Breast epithelium (tissue), 3 donors: ENCODE measurements at regions not wholly inside any gene's neighbourhood (a gene's known extent, or its start where the extent isn't known, plus 50 kb on each side); places are given as distances from the start of the nearest gene placed in this dataset.

Source experiments
- POLR2A ChIP-seq: fragments of 450-650 bp; IDR thresholded peaks from one replicate; pipeline ENCODE4 v1.6.1; 2016; ENCODE audit warnings: antibody characterized with exemption, mild to moderate bottlenecking, moderate library complexity
- POLR2AphosphoS5 ChIP-seq, 3 donors: sonication (generic); formaldehyde crosslinking; IDR thresholded peaks; one replicate each; pipeline ENCODE4 v1.6.1; 2017; ENCODE audit warnings: antibody characterized with exemption in 3 of 3
- TF ChIP-seq, protein P1 (sequence below), 3 donors: fragments of 450-650 bp; IDR thresholded peaks; one replicate each; pipeline ENCODE4 v1.5.1; 2016 to 2017; ENCODE audit warnings: antibody characterized with exemption in 3 of 3, mild to moderate bottlenecking in 3 of 3, moderate library complexity in 3 of 3

DNA sequence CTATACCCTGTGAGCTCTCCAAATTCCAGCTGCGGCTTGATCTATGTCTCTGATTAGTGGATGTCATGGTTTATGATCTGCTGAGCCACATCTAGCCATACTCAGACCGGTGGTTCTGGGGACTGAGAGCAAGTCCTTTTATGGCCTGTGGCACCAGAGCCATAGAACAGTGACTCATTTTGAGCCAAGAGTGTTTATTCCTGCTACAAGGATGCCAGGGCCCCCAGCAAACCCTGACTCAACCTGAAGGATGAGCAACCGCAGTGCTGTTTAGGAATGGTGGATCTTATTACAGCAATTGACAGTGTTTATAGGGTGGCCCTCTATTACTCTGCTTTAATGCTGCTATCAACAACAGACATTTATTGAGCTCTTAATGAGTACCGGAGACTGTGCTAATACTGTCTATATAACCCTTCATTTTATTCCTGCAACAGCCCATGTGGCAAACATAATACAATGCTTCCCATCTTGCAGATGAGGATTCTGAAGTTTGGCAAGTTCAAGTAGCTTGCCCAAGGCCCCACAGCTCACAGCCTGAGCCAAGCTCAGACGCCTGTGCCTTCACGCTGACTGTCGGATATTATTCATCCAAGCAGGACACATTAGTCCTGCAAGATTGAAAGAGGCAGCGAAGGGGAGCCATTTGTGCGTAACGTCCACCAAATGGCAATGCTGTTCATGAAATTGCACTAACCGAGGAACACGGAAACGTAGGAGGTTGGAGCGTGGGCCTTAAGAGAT is 273.6 kb upstream of the PWP1 start:
- TF ChIP-seq, protein P1, sequence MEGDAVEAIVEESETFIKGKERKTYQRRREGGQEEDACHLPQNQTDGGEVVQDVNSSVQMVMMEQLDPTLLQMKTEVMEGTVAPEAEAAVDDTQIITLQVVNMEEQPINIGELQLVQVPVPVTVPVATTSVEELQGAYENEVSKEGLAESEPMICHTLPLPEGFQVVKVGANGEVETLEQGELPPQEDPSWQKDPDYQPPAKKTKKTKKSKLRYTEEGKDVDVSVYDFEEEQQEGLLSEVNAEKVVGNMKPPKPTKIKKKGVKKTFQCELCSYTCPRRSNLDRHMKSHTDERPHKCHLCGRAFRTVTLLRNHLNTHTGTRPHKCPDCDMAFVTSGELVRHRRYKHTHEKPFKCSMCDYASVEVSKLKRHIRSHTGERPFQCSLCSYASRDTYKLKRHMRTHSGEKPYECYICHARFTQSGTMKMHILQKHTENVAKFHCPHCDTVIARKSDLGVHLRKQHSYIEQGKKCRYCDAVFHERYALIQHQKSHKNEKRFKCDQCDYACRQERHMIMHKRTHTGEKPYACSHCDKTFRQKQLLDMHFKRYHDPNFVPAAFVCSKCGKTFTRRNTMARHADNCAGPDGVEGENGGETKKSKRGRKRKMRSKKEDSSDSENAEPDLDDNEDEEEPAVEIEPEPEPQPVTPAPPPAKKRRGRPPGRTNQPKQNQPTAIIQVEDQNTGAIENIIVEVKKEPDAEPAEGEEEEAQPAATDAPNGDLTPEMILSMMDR (IDR thresholded peaks at IDR 0.05): no peak
- TF ChIP-seq POLR2AphosphoS5 (IDR thresholded peaks at IDR 0.05) (no peak), POLR2A (no peak)
